Epithelial cell of esophagus (primary cell): ENCODE measurements at regions not wholly inside any gene's neighbourhood (a gene's known extent, or its start where the extent isn't known, plus 50 kb on each side); places are given as distances from the start of the nearest gene placed in this dataset.

Experiments
- DNase-seq: peaks from one replicate; pipeline ENCODE4 v3.0.0; 2010; ENCODE audit warnings: low read depth
- H3K4me3 ChIP-seq: 2 replicates; pipeline ENCODE4 v1.5.1; 2011; ENCODE audit warnings: mild to moderate bottlenecking, low read length, control low read depth
- TF ChIP-seq, protein P1 (sequence below): IDR thresholded peaks from 2 replicates; pipeline ENCODE4 v1.5.1; 2011; ENCODE audit warnings: low read depth, mild to moderate bottlenecking, low read length, control low read depth, inconsistent platforms; ENCODE audit not compliant: insufficient read depth; ENCODE audit errors: missing control alignments

DNA sequence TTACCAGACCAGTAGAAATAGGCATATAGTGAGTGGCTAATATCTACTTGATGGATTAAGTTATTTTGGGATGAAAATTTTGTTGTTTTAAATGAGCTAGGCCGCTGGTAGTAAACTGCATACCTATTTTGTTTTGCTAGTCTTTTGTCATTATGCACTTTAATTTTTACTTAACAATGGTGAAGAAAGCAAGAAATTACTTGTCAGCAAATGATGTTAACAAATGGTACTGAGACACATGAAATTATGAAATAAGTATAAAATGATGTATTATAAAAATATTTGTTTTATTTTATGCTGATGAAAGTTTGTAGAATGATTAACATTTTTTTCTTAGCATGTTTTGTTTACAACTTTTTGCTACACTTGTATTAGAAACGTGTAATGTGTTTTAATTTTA lies 807.7 kb downstream of the TBC1D32 start:
- H3K4me3 ChIP-seq = no peak overlapping the region
- no peak for DNase-seq
- TF ChIP-seq, protein P1, sequence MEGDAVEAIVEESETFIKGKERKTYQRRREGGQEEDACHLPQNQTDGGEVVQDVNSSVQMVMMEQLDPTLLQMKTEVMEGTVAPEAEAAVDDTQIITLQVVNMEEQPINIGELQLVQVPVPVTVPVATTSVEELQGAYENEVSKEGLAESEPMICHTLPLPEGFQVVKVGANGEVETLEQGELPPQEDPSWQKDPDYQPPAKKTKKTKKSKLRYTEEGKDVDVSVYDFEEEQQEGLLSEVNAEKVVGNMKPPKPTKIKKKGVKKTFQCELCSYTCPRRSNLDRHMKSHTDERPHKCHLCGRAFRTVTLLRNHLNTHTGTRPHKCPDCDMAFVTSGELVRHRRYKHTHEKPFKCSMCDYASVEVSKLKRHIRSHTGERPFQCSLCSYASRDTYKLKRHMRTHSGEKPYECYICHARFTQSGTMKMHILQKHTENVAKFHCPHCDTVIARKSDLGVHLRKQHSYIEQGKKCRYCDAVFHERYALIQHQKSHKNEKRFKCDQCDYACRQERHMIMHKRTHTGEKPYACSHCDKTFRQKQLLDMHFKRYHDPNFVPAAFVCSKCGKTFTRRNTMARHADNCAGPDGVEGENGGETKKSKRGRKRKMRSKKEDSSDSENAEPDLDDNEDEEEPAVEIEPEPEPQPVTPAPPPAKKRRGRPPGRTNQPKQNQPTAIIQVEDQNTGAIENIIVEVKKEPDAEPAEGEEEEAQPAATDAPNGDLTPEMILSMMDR = no peak

DNA sequence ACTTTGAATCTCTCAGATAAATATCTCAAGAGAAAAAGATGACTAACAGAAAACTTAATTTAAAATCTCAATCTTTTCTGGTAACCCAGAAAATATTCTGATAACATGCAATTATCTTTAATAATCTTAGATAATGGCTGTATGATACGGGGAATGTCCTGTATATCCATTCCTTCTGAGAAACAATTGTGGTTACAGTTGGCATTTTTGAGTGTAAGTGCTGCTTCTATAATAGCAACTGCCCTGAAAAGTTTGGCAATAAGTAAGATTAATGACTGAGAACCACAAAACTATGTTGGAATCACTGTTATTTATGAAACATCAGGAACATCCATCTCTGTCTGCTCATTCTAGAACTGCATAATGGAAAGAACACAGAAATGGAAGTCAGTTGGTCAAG lies 819.7 kb downstream of the TBC1D32 start:
- no peak overlapping the region for H3K4me3 ChIP-seq
- TF ChIP-seq, protein P1 = no peak
- DNase-seq = no peak

DNA sequence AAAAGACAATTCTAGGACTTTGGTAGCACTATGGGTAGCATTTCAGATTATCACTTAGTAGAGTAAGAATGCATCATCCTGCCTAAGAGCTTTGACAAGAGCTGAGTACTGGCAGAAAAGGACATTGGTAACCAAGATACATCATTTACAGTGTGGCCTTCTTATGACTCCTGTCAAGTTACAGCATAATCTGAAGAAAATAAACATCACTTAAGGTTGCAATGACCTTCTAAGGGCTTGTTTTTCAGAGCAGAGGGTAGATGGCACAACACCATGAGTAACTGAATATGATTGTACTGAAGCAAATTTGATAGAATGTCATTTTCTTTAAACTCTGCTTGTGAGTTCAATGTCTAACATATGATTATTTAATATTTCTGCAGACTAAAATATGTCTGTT lies 822.6 kb downstream of the TBC1D32 start:
- no peak for DNase-seq
- TF ChIP-seq, protein P1 = no peak
- H3K4me3 ChIP-seq = no peak overlapping the region

DNA sequence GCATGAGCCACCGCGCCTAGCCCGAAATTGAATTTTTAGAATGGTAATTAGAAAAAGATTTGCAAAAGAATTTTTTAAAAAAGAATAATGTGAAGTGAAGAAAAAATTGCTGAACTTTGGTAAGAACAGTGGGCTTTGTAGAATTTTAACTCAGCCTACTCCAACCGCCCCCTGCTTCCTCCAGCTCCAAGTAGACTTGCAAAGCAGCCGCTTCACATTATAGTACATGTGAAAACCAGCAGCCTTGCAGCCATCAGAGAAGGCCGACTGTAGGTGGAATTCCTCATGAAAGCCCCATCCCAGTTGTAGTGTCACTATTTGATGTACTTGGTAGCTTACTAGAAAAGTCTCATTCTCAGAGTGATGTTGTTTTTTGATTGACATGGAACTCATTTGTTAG lies 835.6 kb downstream of the TBC1D32 start:
- TF ChIP-seq, protein P1 = no peak
- DNase-seq = no peak
- H3K4me3 ChIP-seq = no peak overlapping the region

DNA sequence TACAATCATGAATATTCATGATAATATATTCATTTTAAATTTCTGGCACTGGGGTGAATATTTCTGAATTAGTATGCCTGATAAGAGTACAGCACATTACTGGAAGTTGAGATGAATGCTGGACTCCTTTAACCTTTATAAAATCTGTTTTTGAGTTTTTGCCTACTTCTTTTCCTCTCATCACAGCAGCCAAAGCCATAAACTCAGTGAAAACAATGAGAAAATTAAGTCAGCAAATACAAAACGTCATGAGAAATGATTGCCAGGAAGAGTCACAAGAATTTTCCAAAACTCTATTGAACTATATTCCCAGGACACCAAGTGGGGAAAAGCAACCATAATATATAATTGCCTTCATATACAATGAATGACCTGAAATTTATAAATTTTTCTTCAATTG lies 837.6 kb downstream of the TBC1D32 start:
- H3K4me3 ChIP-seq = no peak overlapping the region
- TF ChIP-seq, protein P1 = no peak
- DNase-seq = no peak

DNA sequence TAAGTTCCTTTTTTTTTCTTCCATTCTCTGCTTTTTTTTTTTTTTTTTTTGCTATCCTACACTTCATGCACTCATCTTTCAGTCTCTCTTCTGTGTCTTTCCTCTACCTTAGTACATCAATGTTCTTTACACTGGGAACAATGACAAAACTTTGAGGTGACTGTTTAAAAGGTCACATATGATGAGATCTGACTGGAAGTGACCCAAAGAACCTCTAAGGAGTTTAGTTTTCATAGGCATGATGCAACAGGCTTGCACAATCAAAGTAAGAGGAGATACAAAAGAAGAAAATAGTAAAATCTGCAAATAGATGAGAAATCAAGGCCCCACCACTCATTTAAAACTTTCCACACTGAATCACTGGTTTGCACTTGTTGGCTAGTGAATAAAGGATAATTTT lies 840.8 kb downstream of the TBC1D32 start:
- TF ChIP-seq, protein P1 = no peak

DNA sequence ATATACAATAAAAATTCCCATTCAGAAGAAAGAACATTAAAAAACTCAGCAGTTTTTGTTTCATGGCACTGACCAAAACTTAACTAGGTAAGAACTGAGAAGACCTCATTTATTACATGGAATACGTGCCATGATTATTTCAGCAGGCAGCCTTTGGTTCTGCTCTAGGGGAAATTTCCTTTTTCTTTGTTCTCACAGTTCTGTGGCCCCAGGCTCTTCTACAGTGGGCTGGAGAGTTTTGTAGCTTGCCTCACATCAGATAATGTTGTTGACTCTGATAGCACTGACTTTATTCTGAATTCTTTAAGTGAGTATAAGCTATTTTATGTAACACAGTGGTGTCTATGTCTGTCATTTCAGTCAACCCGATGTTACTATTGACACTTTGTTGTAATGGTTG lies 844.3 kb downstream of the TBC1D32 start:
- no peak for DNase-seq
- H3K4me3 ChIP-seq = no peak overlapping the region
- TF ChIP-seq, protein P1 = no peak

More for the DNA sequence above, 840.8 kb downstream of the TBC1D32 start:
- H3K4me3 ChIP-seq = no peak overlapping the region
- DNase-seq = no peak
